Thoracic aorta (tissue), 2 donors: ENCODE measurements at regions not wholly inside any gene's neighbourhood (a gene's known extent, or its start where the extent isn't known, plus 50 kb on each side); places are given as distances from the start of the nearest gene placed in this dataset.

Experiments
- ATAC-seq: fragments of 150-250 bp; one replicate; pipeline ENCODE4 v1.8.0; 2017; ENCODE audit warnings: low read depth; ENCODE audit not compliant: insufficient number of reproducible peaks, low FRiP score
- DNase-seq: peaks from one replicate; pipeline ENCODE4 v3.0.0-alpha.2; 2020; ENCODE audit warnings: low spot score
- H3K27ac ChIP-seq, 2 donors: fragments of 200-600 bp; sonication (generic); 1 replicate in 1 of 2; 2 replicates in 1 of 2; pipeline ENCODE4 v1.5.1; 2016; ENCODE audit warnings: mild to moderate bottlenecking in 2 of 2, moderate library complexity in 2 of 2
- H3K27me3 ChIP-seq: fragments of 200-600 bp; sonication (generic); replicated peaks from 2 replicates; pipeline ENCODE4 v1.6.0; 2016; ENCODE audit warnings: mild to moderate bottlenecking; ENCODE audit not compliant: insufficient read depth
- H3K36me3 ChIP-seq: fragments of 200-600 bp; sonication (generic); one replicate; pipeline ENCODE4 v1.5.1; 2016
- H3K4me1 ChIP-seq, 2 donors: fragments of 200-600 bp; sonication (generic); 1 replicate in 1 of 2; 2 replicates in 1 of 2; pipeline versions ENCODE4 v1.5.1 to v1.6.0; 2016; ENCODE audit warnings: low read depth in 2 of 2, mild to moderate bottlenecking in 1 of 2; ENCODE audit not compliant: control insufficient read depth in 1 of 2
- H3K4me3 ChIP-seq: fragments of 200-600 bp; sonication (generic); 2 replicates; pipeline ENCODE4 v1.5.1; 2016; ENCODE audit warnings: mild to moderate bottlenecking
- H3K9me3 ChIP-seq: fragments of 200-600 bp; sonication (generic); 2 replicates; pipeline ENCODE4 v1.5.1; 2016
- TF ChIP-seq, protein P1 (sequence below): fragments of 200-600 bp; sonication (generic); IDR thresholded peaks from one replicate; pipeline ENCODE4 v1.5.1; 2019; ENCODE audit warnings: antibody characterized with exemption

GRCh38 chr7:148950806-148951205 is 66.7 kb upstream of the EZH2 start:
- H3K4me3 ChIP-seq = no peak overlapping the region
- no peak overlapping the region for H3K27ac ChIP-seq
- no peaks in the 10 kb centered on the region for H3K27me3 ChIP-seq
- DNase-seq (no peak), ATAC-seq (no peak)
- TF ChIP-seq, protein P1, sequence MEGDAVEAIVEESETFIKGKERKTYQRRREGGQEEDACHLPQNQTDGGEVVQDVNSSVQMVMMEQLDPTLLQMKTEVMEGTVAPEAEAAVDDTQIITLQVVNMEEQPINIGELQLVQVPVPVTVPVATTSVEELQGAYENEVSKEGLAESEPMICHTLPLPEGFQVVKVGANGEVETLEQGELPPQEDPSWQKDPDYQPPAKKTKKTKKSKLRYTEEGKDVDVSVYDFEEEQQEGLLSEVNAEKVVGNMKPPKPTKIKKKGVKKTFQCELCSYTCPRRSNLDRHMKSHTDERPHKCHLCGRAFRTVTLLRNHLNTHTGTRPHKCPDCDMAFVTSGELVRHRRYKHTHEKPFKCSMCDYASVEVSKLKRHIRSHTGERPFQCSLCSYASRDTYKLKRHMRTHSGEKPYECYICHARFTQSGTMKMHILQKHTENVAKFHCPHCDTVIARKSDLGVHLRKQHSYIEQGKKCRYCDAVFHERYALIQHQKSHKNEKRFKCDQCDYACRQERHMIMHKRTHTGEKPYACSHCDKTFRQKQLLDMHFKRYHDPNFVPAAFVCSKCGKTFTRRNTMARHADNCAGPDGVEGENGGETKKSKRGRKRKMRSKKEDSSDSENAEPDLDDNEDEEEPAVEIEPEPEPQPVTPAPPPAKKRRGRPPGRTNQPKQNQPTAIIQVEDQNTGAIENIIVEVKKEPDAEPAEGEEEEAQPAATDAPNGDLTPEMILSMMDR = no peak
- no peaks in the 10 kb centered on the region for H3K36me3 ChIP-seq
- no peaks in the 10 kb centered on the region for H3K9me3 ChIP-seq
- no peaks in the 10 kb centered on the region for H3K4me1 ChIP-seq

GRCh38 chr7:148944935-148945934 is 61.1 kb upstream of the EZH2 start:
- DNase-seq = no peak
- TF ChIP-seq, protein P1 = no peak
- no peaks in the 10 kb centered on the region for H3K36me3 ChIP-seq
- H3K27ac ChIP-seq = no peak overlapping the region
- H3K4me3 ChIP-seq = no peak overlapping the region
- H3K27me3 ChIP-seq = no peaks in the 10 kb centered on the region
- H3K4me1 ChIP-seq = peaks cover 6 to 7% of the 10 kb centered on the region in 2 donors
- no peaks in the 10 kb centered on the region for H3K9me3 ChIP-seq
- ATAC-seq = peak; percentile 44

DNA sequence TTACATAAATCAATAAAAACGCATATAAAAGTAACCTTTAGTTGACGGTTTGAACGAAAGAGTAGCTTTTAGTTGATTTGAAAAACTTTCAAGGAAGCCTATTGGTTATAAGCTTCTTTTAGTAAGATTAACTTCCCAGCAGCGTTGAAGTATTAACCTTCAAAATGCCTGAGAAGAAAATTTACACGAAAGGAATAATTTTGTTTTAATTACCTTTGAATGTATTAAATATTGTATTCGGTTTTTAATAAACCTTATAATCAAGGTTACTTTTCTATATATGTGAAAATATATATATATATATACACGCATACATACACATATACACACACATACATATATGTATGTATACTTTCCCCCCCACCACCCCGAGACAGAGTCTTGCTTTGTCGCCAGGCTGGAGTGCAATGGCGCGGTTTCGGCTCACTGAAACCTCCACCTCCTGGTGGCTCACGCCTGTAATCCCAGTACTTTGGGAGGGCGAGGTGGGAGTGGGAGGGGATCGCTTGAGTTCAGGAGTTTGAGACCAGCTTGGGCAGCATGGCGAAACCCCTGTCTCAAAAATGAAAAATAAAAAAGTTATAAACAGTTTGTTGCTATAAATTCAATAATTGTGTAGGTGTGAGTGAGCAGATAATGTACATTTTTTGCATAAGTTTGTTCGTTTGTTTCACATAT is 57.6 kb upstream of the EZH2 start:
- H3K4me3 ChIP-seq = peak overlapping the region; percentile 88
- no peaks in the 10 kb centered on the region for H3K36me3 ChIP-seq
- H3K4me1 ChIP-seq = peaks cover 6 to 7% of the 10 kb centered on the region in 2 donors
- H3K27me3 ChIP-seq = no peaks in the 10 kb centered on the region
- H3K27ac ChIP-seq = peak overlapping the region; percentile 60 to 75
- TF ChIP-seq, protein P1 = peak; percentile 49
- no peak for DNase-seq
- H3K9me3 ChIP-seq = no peaks in the 10 kb centered on the region
- no peak for ATAC-seq

- ATAC-seq (peak; percentile 85), DNase-seq (peak; percentile 16)
- TF ChIP-seq, protein P1 = no peak
- H3K4me3 ChIP-seq = peak overlapping the region; percentile 88
- no peaks in the 10 kb centered on the region for H3K27me3 ChIP-seq
- H3K4me1 ChIP-seq = peaks cover 6 to 7% of the 10 kb centered on the region in 2 donors
- no peaks in the 10 kb centered on the region for H3K36me3 ChIP-seq
- peak overlapping the region; percentile 60 to 75 for H3K27ac ChIP-seq
- no peaks in the 10 kb centered on the region for H3K9me3 ChIP-seq
These were observed 56.9 kb upstream of the EZH2 start for GRCh38 chr7:148940702-148941597.
